Activated CD4-positive, alpha-beta memory T cell treated with anti-CD3 and anti-CD28 coated beads, Interleukin-2, amount 10 ng/mL, durations not matched to agents 7 days and 5 days (primary cell): ENCODE measurements at regions not wholly inside any gene's neighbourhood (a gene's known extent, or its start where the extent isn't known, plus 50 kb on each side); places are given as distances from the start of the nearest gene placed in this dataset.

Experiments used
- CTCF ChIA-PET: fragments of 350-600 bp; sonication (Branson Sonifier 250); formaldehyde crosslinking; loops from one replicate; lab custom pipeline; 2021; ENCODE audit warnings: antibody characterized with exemption, inconsistent platforms; lab: Charles Lee
- POLR2A ChIA-PET: fragments of 350-600 bp; sonication (Branson Sonifier 250); formaldehyde crosslinking; loops from one replicate; lab custom pipeline; 2021; ENCODE audit warnings: antibody characterized with exemption; lab: Charles Lee
- DNase-seq: peaks from one replicate; pipeline ENCODE4 v3.0.0-alpha.2; 2020
- H3K27ac Mint-ChIP-seq: one replicate; pipeline ENCODE4 v1.8.0; 2021; ENCODE audit warnings: mild to moderate bottlenecking, mixed read lengths
- H3K27me3 Mint-ChIP-seq: one replicate; pipeline ENCODE4 v1.8.0; 2021; ENCODE audit warnings: mixed read lengths
- H3K36me3 Mint-ChIP-seq: one replicate; pipeline ENCODE4 v1.8.0; 2021; ENCODE audit warnings: low read depth, mixed read lengths
- H3K4me1 Mint-ChIP-seq: one replicate; pipeline ENCODE4 v1.8.0; 2021; ENCODE audit warnings: mixed read lengths
- H3K4me3 Mint-ChIP-seq: one replicate; pipeline ENCODE4 v1.8.0; 2021; ENCODE audit warnings: mild to moderate bottlenecking, mixed read lengths
- H3K9me3 Mint-ChIP-seq: one replicate; pipeline ENCODE4 v1.8.0; 2021; ENCODE audit warnings: mixed read lengths

DNA sequence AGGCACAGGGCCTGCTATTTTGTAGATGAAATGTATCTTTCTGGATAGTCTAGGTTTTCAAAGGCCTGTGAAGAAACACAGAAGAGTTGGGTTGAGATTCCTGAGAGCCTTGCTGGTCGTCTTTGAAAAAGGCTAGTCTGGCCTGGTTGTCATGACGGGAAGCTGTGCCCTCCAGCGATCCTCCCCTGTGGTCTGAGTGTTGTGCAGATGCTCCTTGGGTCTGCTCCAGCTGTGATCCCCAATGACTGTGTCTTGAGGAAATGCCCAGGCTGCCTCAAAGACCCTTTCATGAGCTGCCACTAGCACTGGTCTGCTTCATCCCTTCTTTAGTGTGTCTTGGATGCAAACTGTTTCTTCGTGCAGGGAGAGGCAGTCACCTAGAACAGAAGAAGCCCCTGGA, 111.0 kb upstream of the SYNPR start:
- Mint-ChIP-seq H3K36me3 (no peaks in the 10 kb centered on the region), H3K27me3 (no peaks in the 10 kb centered on the region), H3K4me1 (no peaks in the 10 kb centered on the region), H3K9me3 (peaks cover 11% of the 10 kb centered on the region), H3K27ac (no peak overlapping the region), H3K4me3 (no peak overlapping the region)
- DNase-seq = no peak
- CTCF ChIA-PET = no interaction called here
- POLR2A ChIA-PET = no interaction called here

DNA sequence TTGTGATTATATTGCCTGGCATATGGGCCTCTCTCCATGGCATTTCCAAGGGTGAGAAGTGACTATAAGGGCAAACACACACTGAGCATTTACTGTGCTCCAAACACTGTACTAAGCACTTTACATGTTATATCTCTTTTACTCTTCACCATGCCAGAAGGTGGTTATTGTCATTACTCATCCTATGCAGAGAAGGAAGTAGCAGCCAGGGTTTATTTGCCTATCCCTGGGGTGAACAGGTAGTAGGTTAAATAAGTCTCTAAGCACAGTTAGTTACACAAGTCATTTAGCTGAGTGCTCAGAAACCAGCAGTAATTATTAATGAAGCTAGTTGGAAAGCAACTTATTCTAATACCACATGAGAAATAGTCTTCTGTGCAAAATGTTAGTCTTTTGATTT, 109.9 kb upstream of the SYNPR start:
- H3K36me3 Mint-ChIP-seq = no peaks in the 10 kb centered on the region
- no peaks in the 10 kb centered on the region for H3K4me1 Mint-ChIP-seq
- ChIA-PET CTCF (no interaction called here), POLR2A (no interaction called here)
- DNase-seq = no peak
- no peak overlapping the region for H3K27ac Mint-ChIP-seq
- H3K27me3 Mint-ChIP-seq = no peaks in the 10 kb centered on the region
- no peak overlapping the region for H3K4me3 Mint-ChIP-seq
- H3K9me3 Mint-ChIP-seq = peaks cover 12% of the 10 kb centered on the region

DNA sequence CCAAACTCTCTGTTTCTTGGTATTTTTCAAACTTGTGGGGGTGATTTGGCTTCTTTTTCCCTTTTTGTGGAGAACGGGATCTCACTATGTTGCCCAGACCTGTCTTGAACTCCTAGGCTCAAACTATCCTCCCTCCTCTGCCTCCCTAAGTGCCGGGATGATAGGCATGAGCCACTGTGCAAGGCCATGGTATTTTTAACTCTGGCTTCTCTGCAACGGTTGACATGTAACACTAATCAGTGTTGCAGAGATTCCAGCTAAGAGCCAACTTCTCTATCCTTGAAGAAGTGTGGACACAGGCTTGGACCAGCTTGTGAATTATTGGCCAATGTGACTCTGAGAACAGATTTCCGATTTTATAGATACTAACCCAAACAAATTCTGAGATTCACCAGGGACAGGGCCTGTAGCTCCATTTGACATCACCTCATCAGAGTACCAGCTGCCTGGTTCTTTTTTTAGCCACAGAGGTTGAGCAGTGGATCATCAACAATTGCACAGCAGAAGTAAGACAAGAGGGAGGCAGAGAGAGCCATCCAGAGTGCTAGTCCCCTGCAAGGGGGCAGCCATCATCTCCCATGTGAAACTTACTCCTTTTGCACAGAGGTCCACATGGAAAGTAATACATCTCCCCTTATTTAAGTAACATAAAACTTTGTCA, 98.1 kb upstream of the SYNPR start:
- CTCF ChIA-PET = interaction anchor here (0.6 kb wide), 1 partner anchor 23 kb away, joined by 3 read pairs; no protein-coding TSS in a partner anchor
- no peak overlapping the region for H3K27ac Mint-ChIP-seq
- no peaks in the 10 kb centered on the region for H3K36me3 Mint-ChIP-seq
- no peak overlapping the region for H3K4me3 Mint-ChIP-seq
- DNase-seq = no peak
- H3K4me1 Mint-ChIP-seq = no peaks in the 10 kb centered on the region
- POLR2A ChIA-PET = no interaction called here
- H3K27me3 Mint-ChIP-seq = no peaks in the 10 kb centered on the region
- H3K9me3 Mint-ChIP-seq = peaks cover 9% of the 10 kb centered on the region

DNA sequence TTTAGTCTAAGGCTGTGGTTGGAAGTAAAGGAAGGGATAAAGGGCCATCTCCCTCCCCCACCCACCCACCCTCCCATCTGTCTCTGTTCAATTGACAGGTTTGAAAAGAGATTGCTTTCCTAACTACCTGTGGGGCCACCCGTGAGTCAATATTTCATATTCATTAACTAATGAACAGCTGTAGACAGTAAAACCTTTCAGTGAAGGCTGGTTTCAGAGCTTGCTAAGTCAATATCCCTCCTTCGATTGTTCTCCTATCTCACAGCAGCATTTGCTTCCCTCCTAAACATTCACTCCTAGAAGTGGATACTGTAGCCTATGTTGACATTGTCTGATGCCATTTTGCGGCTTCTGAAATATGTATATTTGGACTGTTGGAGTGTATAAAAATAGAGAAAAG, 85.9 kb upstream of the SYNPR start:
- ChIA-PET POLR2A (no interaction called here), CTCF (no interaction called here)
- Mint-ChIP-seq H3K27ac (no peak overlapping the region), H3K9me3 (no peaks in the 10 kb centered on the region), H3K27me3 (no peaks in the 10 kb centered on the region), H3K4me1 (no peaks in the 10 kb centered on the region), H3K4me3 (no peak overlapping the region), H3K36me3 (no peaks in the 10 kb centered on the region)
- no peak for DNase-seq

DNA sequence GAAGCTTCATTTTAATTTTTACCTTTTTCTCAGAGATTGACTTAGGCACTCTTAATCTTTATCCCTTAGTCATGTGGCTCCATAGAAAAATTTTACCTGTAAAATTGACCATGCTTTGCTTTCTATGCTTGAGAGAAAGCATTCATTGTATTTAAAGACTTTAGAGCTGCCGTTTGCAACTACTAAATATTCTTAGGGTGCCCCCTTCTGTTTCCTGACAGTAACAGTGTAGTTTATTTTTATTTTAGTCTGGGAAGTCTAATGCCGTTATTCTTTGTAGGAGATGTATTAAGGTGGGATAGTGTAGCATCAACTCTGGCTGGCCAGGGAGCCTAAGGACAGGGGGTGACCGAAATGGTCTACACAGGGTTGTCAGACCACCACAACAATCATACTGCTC, 84.5 kb upstream of the SYNPR start:
- Mint-ChIP-seq H3K27ac (no peak overlapping the region), H3K36me3 (no peaks in the 10 kb centered on the region), H3K9me3 (no peaks in the 10 kb centered on the region), H3K27me3 (no peaks in the 10 kb centered on the region), H3K4me3 (no peak overlapping the region), H3K4me1 (no peaks in the 10 kb centered on the region)
- DNase-seq = no peak
- ChIA-PET POLR2A (no interaction called here), CTCF (no interaction called here)

DNA sequence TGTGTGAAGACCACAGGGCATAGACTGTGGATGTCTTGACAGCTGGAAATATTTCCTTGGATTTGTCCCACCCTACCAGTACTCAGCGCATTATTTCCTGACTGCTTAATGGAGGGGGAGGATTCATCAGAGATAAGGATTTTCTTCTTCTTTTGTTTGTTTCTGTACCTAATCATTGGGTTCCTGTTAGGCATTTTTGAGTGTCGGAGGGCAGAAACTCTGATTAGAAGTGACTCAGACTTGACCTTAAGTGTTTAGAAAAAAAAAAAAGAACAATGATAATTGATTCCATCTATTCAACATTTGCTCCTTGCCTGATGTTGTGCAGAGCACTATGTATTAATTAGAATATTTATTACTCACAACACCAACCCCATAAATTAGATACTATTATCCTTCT, 78.5 kb upstream of the SYNPR start:
- Mint-ChIP-seq H3K4me3 (no peak overlapping the region), H3K27me3 (no peaks in the 10 kb centered on the region), H3K4me1 (no peaks in the 10 kb centered on the region), H3K27ac (no peak overlapping the region), H3K9me3 (no peaks in the 10 kb centered on the region), H3K36me3 (no peaks in the 10 kb centered on the region)
- CTCF ChIA-PET = no interaction called here
- POLR2A ChIA-PET = no interaction called here
- DNase-seq = no peak

DNA sequence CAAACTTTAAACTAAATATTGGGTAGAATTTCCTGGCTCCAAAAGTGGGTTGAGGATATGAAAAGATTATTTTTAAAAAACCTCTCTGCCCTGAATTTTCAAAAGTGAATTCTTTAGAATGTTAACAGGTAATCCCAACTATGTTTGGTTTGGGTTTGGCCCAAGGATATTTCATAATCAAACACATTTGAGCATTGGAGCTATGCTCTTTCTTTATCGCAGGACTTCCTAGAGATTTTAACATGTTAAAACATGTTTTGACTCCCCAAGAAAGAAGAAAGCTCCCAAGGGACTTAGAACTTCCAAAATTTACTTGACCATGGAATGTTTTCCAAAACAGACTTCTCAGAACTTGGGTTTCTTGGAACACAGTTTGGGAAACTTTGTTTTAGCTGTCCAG, 75.6 kb upstream of the SYNPR start:
- Mint-ChIP-seq H3K9me3 (peaks cover 2% of the 10 kb centered on the region), H3K4me1 (no peaks in the 10 kb centered on the region), H3K4me3 (no peak overlapping the region), H3K27me3 (no peaks in the 10 kb centered on the region), H3K27ac (no peak overlapping the region), H3K36me3 (no peaks in the 10 kb centered on the region)
- ChIA-PET CTCF (no interaction called here), POLR2A (no interaction called here)
- no peak for DNase-seq

DNA sequence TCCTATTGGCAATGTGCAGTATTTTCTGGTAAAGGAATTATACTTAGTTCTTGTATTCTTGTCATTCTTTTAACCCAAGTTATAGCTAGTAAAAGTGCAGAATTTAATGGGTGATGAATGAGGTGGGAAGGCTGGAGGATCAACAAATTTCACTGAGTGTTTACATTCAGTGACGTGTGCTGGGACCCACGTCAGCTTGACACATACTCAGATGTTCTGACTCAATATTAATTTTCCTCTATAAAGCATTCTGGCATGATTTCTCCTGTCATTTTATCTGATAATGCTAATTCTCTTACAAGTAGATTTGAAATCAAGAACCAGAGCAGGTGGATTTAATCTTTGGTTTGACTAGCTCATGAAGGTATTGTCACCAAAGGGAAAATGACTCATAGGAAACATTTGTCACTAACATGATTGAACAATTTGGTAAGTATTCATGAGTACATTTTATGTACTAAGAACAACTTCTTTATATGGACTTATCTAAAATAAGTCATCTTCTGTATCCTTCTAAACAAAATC, 71.0 kb upstream of the SYNPR start:
- Mint-ChIP-seq H3K9me3 (peaks cover 2% of the 10 kb centered on the region), H3K4me3 (no peak overlapping the region), H3K27me3 (no peaks in the 10 kb centered on the region), H3K4me1 (no peaks in the 10 kb centered on the region), H3K36me3 (no peaks in the 10 kb centered on the region), H3K27ac (no peak overlapping the region)
- ChIA-PET CTCF (no interaction called here), POLR2A (no interaction called here)
- no peak for DNase-seq

DNA sequence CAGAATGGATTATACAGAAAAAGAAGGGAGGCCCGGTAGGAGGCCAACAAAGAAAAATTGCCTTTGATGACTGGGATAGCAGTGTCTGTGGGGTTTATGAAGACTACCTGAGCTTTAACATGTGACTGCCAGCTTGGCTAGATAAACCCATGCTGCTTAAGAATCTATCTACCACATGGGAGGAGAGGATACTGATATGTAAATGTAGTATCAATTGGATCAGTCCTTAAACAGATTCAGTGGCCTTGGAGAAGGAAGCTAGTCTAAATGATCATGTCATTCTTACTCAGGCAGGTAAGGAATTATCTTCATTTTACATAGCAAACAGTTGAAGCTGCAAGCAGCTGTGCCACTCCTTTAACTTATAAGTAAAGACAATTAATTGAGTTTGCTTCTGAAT, 50.0 kb upstream of the SYNPR start:
- POLR2A ChIA-PET = no interaction called here

More for the DNA sequence above, 50.0 kb upstream of the SYNPR start:
- Mint-ChIP-seq H3K27ac (no peak overlapping the region), H3K36me3 (no peaks in the 10 kb centered on the region), H3K4me1 (no peaks in the 10 kb centered on the region), H3K4me3 (no peak overlapping the region), H3K27me3 (no peaks in the 10 kb centered on the region), H3K9me3 (no peaks in the 10 kb centered on the region)
- CTCF ChIA-PET = interaction anchor here (1.1 kb wide), 1 partner anchor 605 kb away, joined by 4 read pairs; no protein-coding TSS in a partner anchor
- no peak for DNase-seq
